Islet of Langerhans (tissue), 1 donor: ENCODE measurements at regions not wholly inside any gene's neighbourhood (a gene's known extent, or its start where the extent isn't known, plus 50 kb on each side); places are given as distances from the start of the nearest gene placed in this dataset.

ENCODE experiments used
- FAIRE-seq: peaks from one replicate; lab custom pipeline; 2011; peaks lifted over from hg19 to GRCh38; lab: Jason Lieb, UNC

- no peak for FAIRE-seq
Measured at GRCh38 chr1:83671586-83671985, 327.3 kb downstream of the TTLL7 start.

- FAIRE-seq = no peak
Measured at GRCh38 chr1:83670909-83671565, 327.9 kb downstream of the TTLL7 start.

GRCh38 chr1:83641796-83642443, 357.0 kb downstream of the TTLL7 start:
- FAIRE-seq = no peak

GRCh38 chr1:83641206-83641658, 357.7 kb downstream of the TTLL7 start:
- FAIRE-seq = no peak

- FAIRE-seq = no peak
Measured at GRCh38 chr1:83639785-83640184, 359.1 kb downstream of the TTLL7 start.

- FAIRE-seq = no peak
Measured at GRCh38 chr1:83637586-83637985, 361.3 kb downstream of the TTLL7 start.

- FAIRE-seq = no peak
Measured at GRCh38 chr1:83637009-83637408, 361.9 kb downstream of the TTLL7 start.

- FAIRE-seq = no peak
Measured at GRCh38 chr1:83632906-83633305, 366.0 kb downstream of the TTLL7 start.

GRCh38 chr1:83631851-83632250, 367.1 kb downstream of the TTLL7 start:
- no peak for FAIRE-seq

- FAIRE-seq = peak; percentile 76
Measured at GRCh38 chr1:83627045-83627444, 371.9 kb downstream of the TTLL7 start.

GRCh38 chr1:83626603-83627002, 372.3 kb downstream of the TTLL7 start:
- peak; percentile 66 for FAIRE-seq

- FAIRE-seq = no peak
Measured at GRCh38 chr1:83625646-83626045, 373.3 kb downstream of the TTLL7 start.

- no peak for FAIRE-seq
Measured at GRCh38 chr1:83620016-83620415, 378.9 kb downstream of the TTLL7 start.

GRCh38 chr1:83619170-83619896, 379.6 kb downstream of the TTLL7 start:
- FAIRE-seq = no peak

- FAIRE-seq = no peak
Measured at GRCh38 chr1:83617883-83618282, 381.0 kb downstream of the TTLL7 start.

- no peak for FAIRE-seq
Measured at GRCh38 chr1:83615370-83615769, 383.6 kb downstream of the TTLL7 start.

- FAIRE-seq = no peak
Measured at GRCh38 chr1:83606416-83606955, 392.4 kb downstream of the TTLL7 start.

GRCh38 chr1:83596331-83596730, 402.6 kb downstream of the TTLL7 start:
- no peak for FAIRE-seq

GRCh38 chr1:83593073-83593472, 405.9 kb downstream of the TTLL7 start:
- FAIRE-seq = no peak

- FAIRE-seq = no peak
Measured at GRCh38 chr1:83588140-83588539, 410.8 kb downstream of the TTLL7 start.

GRCh38 chr1:83583351-83584014, 415.4 kb downstream of the TTLL7 start:
- FAIRE-seq = no peak

GRCh38 chr1:83581747-83582146, 417.2 kb downstream of the TTLL7 start:
- FAIRE-seq = no peak

GRCh38 chr1:83574791-83575190, 424.1 kb downstream of the TTLL7 start:
- no peak for FAIRE-seq
